DND-41 (cell line): ENCODE measurements at regions not wholly inside any gene's neighbourhood (a gene's known extent, or its start where the extent isn't known, plus 50 kb on each side); places are given as distances from the start of the nearest gene placed in this dataset.

ENCODE experiments used
- CTCF ChIP-seq: IDR thresholded peaks from 2 replicates; pipeline ENCODE4 v1.5.1; 2012; ENCODE audit warnings: borderline replicate concordance, low read length, moderate library complexity, mild to moderate bottlenecking; ENCODE audit not compliant: poor library complexity, severe bottlenecking; ENCODE audit errors: extremely low read depth
- EZH2 ChIP-seq: IDR thresholded peaks from 3 replicates; pipeline ENCODE4 v1.6.1; 2012; ENCODE audit warnings: borderline replicate concordance, low read depth, mild to moderate bottlenecking, moderate library complexity, low read length, inconsistent platforms; ENCODE audit not compliant: severe bottlenecking

DNA sequence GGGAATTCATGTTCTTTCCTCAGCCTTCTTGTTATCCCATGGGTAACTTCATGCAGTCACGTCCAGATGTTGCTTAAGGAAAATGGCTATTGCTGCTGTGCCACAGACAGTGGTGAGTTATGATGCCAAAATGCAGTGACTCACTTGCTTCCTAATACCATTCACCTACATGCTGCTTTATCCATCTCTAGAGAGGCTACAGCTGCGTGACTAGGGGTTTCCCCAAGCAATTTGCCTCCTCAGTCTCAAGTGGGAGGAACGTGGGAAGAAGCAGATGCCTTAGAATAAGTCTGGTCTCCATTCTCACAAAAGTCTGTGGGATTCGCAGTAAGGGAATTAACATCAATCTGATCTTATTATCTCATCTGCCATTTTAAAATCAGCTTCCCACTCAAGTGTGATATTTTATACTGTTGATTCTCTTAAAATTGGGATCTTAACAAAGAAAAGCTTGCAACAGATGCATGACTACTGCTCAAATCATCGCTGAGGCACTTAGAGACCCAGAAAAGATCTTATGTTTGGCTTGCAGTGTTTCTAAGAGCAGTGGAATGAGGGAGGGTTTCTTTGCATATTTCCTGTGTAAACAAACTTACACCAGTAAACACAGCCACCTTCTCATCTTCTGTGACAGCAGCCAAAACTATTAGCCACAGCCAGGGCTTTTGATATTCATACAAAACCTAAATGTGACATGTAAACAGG, 62.0 kb upstream of the ACP3 start:
- TF ChIP-seq CTCF (no peak), EZH2 (no peak)
